HT1080 (cell line): ENCODE measurements at regions not wholly inside any gene's neighbourhood (a gene's known extent, or its start where the extent isn't known, plus 50 kb on each side); places are given as distances from the start of the nearest gene placed in this dataset.
A peak's percentile ranks its signal among the peaks of the same experiment; 100 is the strongest.

Experiments used
- DNase-seq: peaks from one replicate; pipeline ENCODE4 v3.0.0-alpha.2; 2015; ENCODE audit warnings: low read depth

DNA sequence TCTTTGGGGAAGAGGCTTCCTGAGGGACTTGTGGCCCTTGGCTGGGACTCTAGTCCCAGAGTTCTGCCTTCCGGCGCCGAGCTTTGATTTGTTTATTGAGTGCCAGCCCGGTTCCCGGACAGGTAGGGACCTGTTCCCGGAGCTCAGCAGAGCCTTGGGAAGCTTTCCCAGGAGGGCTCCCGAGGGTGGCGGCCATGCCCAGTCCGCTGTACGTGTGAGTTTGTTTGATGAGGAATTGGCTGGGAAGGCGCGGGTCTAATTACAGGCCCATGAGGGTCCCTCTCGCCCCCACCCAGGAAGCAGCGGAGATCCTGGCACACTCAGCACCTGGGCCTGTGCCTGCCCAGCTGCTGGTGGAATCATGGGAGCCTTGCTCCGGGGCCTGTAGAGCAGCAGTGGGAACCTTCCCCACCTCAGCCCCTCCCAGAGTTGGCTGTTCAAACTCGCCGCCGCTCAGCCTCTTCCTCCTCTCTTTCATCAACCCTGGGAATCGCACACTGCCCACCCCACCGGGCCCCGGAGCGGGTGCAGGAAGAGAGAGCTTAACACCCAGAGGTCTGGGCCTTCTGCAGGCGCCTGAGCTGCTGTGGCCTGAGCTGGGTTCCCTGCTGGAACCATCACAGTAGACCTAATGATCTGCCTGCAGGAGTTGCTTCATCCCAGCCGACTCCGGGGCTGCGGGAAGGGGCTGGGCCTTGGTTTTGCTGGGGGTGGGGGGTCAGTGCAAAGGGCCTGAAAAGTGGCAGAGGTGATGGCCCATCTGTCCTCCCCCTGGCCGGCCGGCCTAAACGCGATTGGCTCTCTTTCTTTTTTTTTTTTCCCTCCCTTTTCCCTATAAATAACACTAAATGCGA, 313.7 kb downstream of the SEC14L1 start:
- no peak for DNase-seq

DNA sequence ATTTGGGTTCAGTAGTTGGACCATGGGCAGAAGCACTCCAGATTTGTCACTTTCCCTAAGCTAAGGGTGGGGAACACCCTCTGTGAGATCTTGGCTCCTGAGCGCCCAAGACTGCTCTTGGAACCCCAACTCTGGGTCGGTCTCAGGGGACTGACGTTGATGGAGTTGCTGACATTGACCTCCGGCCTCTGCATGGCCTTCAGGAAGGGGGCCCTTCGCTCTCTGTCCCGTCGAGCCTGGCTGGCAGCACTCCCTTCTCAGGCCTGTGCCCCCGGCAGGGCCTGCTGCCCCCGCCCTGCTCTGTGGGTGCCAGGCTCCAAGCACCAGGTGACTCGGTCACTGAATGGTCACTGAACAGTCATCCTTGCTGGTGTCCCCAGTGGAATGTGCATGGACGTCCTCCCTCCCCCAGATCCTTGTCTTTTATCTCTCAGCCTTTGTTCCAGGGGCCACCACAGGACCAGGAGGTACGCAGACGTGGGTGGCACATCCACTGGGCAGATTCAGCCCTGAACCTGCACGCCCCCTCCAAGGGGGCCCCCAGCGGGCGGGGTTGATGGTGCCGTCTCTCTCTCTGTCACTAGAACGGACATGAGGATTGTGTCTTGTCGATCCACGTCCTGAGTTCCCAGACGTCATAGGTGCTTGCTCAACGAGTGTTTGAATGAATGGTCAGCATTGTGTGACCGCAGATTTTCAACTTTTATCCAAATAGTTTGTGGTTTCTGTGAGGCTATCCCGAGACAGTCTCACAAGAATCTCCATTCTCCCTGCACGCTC, 314.5 kb downstream of the SEC14L1 start:
- no peak for DNase-seq

DNA sequence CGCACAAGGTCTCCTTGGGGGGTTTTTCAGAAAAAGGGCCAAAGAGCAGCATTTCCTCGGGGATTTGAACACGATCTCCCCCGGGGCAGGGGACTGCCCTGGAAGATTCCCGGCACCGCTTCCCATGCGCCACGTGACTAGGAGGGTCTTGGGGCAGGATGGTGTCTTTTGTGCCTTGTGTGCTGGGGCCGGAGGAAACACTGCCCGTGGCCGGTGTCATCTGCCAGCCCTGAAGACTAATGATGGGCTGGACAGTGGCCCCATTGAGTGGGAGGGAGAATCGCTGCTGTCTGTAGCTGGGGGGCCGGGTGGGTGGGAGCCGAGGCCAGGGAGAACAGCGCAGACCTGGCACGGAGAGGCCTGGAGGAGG, 315.1 kb downstream of the SEC14L1 start:
- DNase-seq = no peak

DNA sequence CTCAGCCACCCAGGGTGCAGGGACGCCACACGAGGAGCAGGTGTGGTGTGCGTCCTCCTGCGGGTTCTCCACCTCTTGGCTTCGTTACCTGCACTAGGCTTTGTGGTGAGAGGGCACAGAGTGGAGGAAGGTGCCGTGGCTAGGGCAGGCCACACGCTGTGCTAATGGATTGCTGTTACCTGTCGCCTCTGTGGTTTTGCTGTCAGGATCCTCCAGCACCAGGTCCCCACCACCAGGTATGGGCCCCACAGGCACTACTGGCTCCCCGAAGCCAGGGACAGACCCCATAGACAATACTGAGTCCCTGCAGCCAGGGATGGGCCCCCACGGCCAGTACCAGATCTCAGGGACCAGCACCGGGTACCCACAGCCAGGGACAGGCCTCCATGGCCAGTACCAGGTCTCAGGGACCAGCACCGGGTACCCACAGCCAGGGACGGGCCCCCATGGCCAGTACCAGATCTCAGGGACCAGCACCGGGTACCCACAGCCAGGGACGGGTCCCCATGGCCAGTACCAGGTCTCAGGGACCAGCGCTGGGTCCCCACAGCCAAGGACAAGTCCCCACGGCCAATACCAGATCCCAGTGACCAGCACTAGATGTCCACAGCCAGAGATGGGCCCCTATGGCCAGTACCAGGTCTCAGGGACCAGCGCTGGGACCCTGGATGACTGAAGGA, 315.6 kb downstream of the SEC14L1 start:
- DNase-seq = no peak

DNA sequence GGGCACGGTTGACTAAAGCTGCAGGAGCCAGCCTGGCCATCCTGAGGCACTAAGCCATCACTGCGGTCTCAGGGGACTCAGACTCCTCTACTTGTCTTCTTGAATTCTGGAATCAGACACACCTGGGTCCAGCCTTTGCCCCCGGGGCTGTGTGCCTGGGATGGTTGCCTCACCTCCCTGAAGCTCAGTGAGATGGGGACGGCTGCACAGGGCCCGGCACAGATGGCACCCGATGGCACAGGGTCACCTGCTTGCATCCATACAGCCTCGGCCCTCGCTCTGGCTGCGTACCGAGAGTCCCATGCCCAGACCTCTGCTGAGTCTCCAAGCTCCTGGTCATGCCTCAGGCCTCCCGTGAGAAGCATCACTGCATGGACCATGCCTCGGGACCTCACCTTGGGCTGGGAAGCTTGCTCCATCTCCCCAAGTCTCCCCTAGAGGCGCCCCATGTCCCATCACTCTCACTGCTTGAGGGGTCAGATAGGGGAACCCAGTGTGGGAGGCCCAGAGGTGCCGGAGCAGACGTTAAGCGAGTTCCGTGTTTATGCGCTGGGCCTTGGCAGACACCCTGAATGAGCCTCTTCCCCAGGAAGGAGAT, 316.3 kb downstream of the SEC14L1 start:
- no peak for DNase-seq

DNA sequence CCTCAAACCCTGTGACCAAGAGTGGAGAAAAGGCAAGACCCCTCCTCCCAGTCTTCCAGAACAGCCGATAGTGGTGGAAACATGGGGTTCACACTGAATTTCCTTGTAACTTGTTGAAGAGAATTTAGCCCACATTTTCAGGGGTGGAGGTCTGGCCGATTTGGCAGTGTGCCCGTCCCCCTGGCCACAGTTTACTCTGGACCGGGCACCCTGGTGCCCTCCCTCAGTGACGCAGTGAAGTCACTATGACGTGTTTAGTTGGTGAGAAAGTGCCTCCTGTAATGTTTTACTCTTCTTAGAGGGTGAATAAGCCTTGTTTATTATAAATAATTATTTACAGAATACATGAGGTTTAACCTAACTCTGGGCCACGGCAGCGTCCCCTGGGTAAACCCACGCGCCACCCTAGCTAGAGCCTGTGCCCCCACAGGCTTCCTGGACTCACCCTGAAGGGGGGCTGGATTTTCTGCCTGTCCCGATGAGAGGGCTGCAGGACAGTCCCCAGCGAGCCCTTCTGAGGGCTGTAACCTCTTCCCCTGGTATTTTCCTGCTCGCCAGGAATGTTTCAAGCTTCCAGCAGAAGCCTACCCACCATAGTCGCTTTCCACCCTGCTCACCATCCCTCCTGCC, 316.9 kb downstream of the SEC14L1 start:
- DNase-seq = no peak

DNA sequence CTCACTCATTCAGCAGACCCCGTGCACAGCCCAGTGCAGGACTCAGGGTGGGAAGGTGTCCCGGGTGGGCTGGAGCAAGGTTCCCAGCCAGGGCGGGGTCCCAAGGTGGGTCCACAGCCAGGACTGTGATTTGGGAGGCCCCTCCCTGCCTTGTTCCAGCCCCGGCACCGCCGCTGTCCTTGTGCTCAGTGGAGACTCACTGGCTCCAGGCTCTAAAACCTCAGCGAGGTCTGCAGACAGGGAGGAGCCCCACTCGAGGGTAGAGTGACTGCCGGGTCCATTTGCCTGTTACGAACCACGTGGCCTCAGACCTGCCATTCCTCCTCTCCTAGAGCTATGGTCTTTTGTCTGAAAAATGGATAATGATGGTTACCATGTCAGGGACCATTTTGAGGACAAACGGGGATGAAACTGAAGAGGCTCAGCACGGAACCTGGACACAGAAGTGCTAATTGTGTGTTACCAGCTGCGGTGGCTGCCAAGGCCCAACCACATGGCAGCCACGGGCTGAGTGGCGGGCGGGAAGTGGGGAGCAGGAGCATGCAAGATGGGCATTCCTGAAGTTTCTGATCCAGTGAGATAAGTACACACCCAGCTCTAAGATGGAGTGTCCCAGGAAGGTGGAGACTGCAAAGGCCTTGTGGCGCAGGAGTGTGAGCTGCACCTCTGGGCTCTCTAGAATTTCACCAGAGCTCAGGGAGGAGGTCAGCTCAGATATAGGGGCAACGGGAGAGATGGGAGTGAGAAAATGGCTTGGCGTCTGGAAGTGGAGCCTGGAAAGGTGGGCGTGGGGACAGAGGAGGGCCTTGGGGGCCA, 317.6 kb downstream of the SEC14L1 start:
- DNase-seq = no peak

DNA sequence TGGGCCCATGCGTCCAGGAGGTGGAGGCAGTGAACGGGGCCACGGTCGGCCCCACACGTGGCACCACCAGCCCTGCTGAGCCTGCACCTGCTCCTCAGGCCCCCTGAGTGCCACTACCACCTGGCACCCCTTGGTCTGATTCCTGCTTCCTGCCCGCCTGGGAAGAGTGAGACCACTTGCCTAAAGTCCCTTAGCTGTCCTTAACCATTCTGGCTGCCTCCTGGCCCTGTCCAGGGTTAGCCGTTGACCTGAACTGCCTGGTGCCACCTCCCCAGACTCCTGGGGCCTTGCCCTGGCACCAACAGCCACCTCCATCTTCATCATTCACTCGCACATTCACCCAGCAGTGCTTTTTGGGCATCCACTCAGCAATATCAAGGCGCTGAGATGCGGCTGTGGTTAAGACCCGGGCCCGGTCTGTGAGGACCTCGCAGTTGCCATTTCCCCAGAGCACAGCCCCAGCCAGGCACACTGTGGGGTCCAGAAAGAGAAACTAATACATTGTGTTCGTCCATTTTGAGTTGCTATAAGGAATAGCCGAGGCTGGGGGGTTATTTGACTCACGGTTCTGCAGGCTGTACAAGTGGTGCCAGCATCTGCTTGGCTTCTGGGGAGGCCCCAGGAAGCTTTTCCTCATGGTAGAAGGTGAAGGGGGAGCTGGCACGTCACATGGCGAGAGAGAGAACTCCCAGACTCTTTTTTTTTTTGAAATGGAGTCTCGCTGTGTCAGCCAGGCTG, 318.4 kb downstream of the SEC14L1 start:
- no peak for DNase-seq

DNA sequence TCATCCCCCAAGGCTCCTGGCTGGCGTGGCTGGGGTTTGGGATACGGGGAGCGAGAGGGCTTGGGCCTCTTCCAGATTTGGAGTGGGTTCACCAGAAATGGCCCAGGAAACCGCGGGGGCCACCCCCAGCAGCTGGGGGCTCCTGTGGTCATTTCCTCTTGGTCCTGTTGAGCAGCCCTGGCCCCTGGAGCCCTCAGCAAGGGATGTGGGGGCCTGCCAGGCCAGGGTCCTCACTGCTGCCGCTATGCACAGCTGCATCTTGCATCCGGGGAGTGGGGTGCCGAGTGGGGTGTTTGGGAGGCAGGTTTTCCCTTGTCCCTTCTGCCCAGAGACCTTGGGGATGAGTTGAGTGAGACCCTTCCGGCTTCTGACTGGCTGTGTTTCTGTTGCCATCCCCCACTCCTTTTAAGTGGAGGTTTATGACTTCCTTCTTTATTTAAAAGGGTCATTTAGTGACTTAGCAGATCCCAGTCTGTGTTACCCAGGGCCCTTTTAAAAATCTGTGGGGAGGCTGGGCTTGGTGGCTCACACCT, 319.8 kb downstream of the SEC14L1 start:
- DNase-seq = no peak

DNA sequence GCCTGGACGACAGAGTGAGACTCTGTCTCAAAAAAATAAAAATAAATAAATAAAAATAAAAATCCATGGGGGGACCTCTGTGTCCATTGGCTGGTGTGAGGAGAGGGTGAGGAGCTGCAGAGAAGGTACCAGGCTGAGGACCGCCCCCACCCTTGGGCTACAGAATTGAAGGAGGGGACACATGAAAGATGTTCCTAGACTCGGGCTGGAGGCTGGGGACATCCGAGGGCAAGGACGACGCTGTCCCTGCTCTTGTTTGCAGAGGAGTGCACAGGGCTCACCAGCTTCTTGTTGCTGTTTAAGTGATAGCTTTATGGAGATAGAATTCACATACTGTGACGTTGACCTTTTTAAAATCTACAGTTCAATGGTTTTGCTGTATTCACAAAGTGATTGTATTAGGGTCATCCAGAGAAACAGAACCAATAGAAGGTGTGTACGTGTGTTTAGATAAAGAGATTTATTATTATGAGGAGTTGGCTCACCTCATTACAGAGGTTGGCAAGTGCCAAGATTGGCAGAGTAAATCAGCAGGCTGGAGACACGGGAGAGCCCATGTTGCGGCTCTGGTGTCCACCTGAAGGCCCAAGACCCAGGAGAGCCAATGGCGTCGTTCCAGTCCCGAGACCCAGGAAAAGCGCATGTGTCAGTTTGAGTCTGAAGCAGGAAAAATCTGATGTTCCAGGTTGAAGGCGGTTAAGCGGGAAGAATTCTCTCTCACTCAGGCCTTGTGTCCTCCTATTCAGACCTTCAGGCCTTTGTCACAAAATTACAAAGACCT, 320.7 kb downstream of the SEC14L1 start:
- no peak for DNase-seq

DNA sequence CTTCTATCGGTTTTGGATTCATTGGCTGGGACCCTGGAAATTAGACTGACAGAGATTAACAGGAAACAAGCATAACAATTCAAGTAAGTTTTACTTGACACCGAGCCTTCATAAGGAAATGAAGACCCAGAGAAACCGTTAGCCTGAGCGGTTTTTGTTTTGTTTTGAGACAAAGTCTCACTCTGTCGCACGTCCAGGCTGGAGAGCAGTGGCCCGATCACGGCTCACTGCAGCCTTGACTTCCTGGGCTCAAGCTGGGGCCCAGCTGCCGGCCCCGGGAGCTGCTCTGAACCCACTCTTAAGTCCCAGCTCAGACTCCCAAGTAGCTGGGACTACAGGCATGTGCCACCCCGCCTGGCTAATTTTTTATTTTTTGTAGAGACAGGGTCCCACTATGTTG, 321.3 kb downstream of the SEC14L1 start:
- DNase-seq = no peak

DNA sequence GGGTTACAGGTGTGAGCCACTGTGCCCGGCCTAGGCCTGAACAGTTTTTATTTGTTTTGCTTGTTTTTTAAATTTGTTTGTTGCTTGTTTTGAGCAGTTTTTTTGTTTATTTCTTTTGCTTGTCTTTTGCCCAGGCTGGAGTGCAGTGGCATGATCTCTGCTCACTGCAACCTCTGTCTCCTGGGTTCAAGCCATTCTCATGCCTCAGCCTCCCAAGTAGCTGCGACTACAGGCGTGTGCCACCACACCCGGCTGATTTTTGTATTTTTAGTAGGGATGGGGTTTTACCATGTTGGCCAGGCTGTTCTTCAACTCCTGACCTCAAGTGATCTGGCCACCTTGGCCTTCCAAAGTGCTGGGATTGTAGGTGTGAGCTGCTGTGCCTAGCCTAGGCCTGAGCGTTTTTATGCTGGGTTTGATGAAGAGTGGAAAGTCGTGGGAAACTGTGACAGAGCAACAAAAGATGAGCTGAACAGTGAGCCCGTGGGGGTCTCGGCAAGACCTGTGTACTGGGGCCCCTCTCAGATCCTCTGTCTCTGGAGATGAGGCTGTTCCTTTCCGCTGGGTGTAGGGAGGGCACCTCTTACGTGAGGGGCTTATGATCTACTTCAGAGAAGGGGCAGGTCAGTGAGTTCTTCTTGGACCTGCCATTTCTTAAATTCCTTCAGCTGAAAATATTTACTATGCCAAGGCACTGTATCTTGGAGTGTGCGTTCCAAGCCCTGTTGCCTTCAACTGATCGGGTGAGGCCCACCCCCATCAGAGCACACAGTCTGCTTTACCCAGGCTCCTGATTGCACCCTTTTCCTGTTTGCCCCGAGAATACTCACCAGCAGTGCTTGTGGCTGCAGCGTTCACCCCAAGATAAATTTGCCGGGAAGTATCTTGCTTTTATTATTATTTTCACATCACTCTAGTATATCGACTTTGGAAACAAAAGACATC, 322.1 kb downstream of the SEC14L1 start:
- no peak for DNase-seq

DNA sequence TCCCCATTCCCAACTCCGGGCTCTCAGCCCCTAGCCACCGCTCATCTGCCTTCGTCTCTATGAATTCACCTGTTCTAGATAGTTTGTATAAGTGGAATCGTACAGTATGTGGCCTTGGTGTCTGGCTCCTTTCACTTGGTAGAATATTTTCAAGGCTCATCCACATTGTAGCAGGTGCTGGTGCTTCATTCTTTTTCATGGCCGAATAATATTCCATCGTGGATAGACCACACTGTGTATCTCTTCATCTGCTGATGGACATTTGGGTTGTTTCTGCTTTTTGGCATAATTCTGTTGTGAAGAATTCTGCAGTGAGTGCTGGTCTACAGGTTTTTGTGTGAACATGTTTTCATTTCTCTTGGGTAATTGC, 324.2 kb downstream of the SEC14L1 start:
- no peak for DNase-seq

DNA sequence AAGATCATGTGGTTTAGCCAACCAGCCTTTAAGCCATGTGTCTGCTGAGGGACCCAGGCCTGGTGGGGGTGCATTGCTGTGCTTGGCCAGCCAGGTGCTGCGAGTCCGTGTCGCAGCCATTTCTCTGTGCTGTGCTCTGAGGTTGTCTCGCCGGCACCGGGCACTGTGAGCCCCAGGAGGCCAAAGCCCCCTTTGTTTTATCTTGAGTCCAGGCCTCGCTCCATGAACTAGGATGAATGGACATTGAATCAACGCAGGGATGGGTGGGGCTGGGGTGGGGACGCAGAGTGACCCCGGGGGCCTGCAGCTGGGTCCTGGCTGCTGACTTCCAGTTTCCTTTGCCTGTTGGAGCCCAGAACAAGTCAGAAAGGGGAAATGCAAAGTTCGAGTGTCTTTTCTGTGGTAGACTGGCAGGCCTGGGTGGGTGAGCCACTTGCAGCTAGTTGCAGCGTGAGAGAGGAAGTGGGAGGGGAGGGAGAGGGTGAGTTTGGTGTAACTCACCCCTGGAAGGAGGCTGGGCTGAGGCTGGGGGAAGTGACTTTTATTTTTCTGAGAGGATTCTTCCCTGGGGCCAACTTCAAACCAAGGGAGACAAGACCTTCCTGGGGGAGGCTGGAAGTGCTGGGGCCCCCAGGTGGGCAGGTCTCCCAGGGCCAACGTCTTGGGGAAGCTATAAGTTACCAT, 324.7 kb downstream of the SEC14L1 start:
- DNase-seq = peak; percentile 78

DNA sequence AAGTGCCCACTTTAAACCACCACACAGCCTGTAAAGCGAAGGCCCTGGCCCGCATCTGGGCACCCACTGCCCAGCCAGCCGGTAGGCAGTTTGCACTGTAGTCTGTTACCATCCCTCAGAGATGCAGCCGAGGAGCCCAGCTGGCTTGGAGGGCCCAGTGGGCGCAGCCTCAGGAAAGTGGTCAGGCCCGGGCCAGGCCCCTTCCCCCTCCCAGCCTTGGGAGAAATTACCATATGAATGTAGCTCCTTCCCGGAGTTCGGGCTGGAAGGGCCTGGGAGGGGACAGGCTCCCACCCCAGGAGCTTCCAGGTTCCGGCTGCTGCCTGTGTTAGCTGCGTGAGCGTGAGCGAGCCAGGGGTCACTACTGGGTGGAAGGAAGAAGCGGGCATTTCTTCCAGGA, 325.4 kb downstream of the SEC14L1 start:
- no peak for DNase-seq

DNA sequence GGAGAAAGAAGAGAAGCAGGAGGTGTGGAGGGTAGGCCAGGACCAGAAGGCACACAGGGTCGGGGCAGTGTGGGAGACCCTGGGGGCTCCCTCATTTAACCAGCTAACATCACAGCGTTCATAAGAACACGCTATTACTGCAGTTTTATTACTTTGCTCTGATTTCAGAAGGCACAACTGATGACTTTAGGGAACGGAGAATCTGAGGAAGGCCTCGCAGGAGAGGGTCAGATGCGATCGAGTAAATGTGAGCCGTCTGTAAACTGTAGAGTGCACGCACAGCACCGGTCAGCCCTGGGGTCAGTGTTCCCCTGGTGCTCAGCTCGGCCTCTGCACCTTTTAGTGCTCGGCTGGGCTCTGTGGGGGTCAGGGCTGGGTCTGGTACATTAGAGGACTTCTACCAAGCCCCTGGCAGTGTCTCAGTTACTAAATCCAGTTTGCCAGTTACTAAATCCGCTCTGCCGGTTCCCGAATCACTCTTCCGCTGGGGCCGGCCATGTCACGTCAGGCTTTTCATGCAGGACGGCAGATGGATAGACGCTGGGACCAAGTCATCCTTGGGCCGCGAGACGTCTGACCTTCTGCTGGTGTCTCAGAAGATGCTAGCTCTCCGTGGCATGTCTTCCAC, 325.9 kb downstream of the SEC14L1 start:
- no peak for DNase-seq

DNA sequence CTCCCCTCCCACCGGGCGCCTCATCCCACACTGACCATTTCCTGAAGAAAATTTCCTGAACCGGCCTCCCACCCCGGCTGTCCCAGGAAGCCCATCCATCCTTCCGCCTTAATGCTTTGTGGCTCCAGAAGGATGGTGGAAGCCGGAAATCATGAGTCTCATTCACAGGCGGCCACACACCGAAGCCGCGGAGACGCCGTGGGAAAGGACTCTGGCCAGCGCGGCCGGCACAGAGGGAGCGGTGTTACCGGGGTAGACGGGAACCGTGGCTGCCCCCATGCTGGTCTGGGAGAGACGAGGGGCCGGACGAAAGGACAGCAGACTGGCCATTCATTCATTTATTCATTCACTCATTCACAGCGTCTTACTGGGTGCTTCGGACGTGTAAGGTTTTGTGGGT, 326.8 kb downstream of the SEC14L1 start:
- no peak for DNase-seq
